SK-N-SH treated with all-trans-retinoic acid at 6 μM for 48 hours (cell line): ENCODE measurements at regions not wholly inside any gene's neighbourhood (a gene's known extent, or its start where the extent isn't known, plus 50 kb on each side); places are given as distances from the start of the nearest gene placed in this dataset.

Experiments used
- ESRRG ChIP-seq: fragments of 250-450 bp; sonication (Bioruptor Pico); IDR thresholded peaks from 2 replicates; pipeline ENCODE4 v1.6.1; 2021; ENCODE audit warnings: mild to moderate bottlenecking
- ISL1 ChIP-seq: fragments of 250-450 bp; sonication (Bioruptor Pico); IDR thresholded peaks from 2 replicates; pipeline ENCODE4 v2.1.2; 2022; ENCODE audit warnings: mild to moderate bottlenecking, moderate library complexity
- PATZ1 ChIP-seq: fragments of 250-450 bp; sonication (Bioruptor Pico); IDR thresholded peaks from 2 replicates; pipeline ENCODE4 v1.8.0; 2020; ENCODE audit warnings: mild to moderate bottlenecking, moderate library complexity, borderline replicate concordance
- POU6F1 ChIP-seq: fragments of 250-450 bp; sonication (Bioruptor Pico); IDR thresholded peaks from 2 replicates; pipeline ENCODE4 v1.8.0; 2021; ENCODE audit warnings: low read depth, mild to moderate bottlenecking, moderate library complexity, borderline replicate concordance
- ZC3H10 ChIP-seq: fragments of 250-450 bp; sonication (Bioruptor Pico); IDR thresholded peaks from 2 replicates; pipeline ENCODE4 v1.5.1; 2021; ENCODE audit warnings: mild to moderate bottlenecking, moderate library complexity
- ZFP30 ChIP-seq: fragments of 450-650 bp; formaldehyde crosslinking; IDR thresholded peaks from 2 replicates; pipeline ENCODE4 v1.5.0; 2022; ENCODE audit warnings: mild to moderate bottlenecking, moderate library complexity
- TF ChIP-seq, protein P1 (sequence below): fragments of 250-450 bp; sonication (Bioruptor Pico); IDR thresholded peaks from 2 replicates; pipeline ENCODE4 v1.5.1; 2020; ENCODE audit warnings: low read depth, mild to moderate bottlenecking, moderate library complexity

- TF ChIP-seq POU6F1 (CRISPR knock-in tag) (no peak), ZFP30 (CRISPR knock-in tag) (no peak), ZC3H10 (CRISPR knock-in tag) (no peak), PATZ1 (CRISPR knock-in tag) (no peak), ISL1 (CRISPR knock-in tag) (no peak), ESRRG (CRISPR knock-in tag) (no peak)
- TF ChIP-seq, protein P1, sequence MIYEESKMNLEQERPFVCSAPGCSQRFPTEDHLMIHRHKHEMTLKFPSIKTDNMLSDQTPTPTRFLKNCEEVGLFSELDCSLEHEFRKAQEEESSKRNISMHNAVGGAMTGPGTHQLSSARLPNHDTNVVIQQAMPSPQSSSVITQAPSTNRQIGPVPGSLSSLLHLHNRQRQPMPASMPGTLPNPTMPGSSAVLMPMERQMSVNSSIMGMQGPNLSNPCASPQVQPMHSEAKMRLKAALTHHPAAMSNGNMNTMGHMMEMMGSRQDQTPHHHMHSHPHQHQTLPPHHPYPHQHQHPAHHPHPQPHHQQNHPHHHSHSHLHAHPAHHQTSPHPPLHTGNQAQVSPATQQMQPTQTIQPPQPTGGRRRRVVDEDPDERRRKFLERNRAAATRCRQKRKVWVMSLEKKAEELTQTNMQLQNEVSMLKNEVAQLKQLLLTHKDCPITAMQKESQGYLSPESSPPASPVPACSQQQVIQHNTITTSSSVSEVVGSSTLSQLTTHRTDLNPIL (CRISPR knock-in tag): no peak
Measured at GRCh38 chr6:139879823-139880356, 505.4 kb upstream of the CITED2 start.
